Amygdala (tissue), 56 donors: ENCODE measurements at regions not wholly inside any gene's neighbourhood (a gene's known extent, or its start where the extent isn't known, plus 50 kb on each side); places are given as distances from the start of the nearest gene placed in this dataset.
"Not testable (repeated sequence)": the region's sequence is repeated elsewhere in the genome, so short reads cannot be mapped to it uniquely, and the experiment has no call there.

ENCODE experiments used
- DNase-seq, 56 donors: peaks; one replicate each; lab custom pipeline; 2025; lab: John Stamatoyannopoulos, UW

DNA sequence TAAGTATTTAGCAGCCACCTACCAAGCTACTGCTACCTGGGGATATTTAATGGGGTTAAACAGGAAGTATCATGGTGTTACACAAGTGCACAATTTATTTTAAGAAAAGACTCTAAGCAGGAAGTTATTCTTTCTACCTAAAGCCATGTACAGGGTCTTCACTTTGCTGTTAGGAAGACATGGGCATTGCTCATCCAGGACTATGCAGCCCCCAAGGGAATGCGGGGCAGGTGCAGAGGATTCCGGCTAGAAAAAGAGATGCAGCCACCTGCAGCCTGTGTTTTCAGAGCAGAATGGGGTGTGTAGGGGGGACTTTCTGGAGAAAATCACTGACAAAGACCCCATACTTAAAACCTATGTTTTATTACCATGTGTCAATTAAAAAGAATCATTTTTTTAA lies 399.1 kb upstream of the NOX3 start:
- no peak for DNase-seq

GRCh38 chr6:155853011-155853410 lies 397.4 kb upstream of the NOX3 start:
- no peak for DNase-seq

GRCh38 chr6:155850408-155850841 lies 394.8 kb upstream of the NOX3 start:
- DNase-seq = no peak

GRCh38 chr6:155847711-155848110 lies 392.1 kb upstream of the NOX3 start:
- DNase-seq = no peak

GRCh38 chr6:155837474-155837873 lies 381.8 kb upstream of the NOX3 start:
- no peak for DNase-seq

DNA sequence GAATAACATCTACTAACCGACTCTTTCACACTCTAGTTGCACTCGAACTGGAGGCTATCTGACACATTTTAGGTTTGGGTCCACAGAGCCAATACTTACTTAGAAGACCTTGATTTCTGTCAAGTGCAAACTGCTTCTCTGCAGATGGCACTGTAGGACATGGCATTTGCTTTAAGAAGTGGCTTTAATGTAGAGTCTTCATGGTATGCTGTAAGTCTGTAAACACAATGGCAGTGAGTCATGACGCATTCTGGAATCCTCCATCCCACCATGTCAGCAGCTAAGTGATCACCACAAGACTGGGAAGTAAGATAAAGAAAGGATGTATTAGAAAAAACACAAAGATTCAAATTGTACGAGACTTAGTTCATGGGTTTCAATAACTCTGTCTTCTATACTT lies 377.0 kb upstream of the NOX3 start:
- no peak for DNase-seq

DNA sequence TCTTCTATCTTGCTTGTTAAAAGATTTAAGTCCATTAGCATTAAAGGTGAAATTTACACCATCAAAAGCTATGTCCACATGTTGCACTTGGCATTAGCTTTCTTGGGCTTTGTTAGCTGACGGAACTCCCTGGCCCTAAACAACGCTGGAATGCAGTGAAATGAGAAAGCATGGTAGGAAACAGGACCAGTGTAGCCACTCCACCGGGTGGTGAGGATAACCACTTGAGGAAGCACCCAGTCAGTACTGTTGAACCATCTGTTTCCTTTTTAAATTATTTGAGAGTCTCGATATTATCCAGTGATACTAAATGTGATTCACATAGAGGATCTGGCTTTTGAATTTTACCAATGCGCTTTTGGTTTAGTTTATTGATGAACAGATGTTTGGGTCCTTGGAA lies 374.9 kb upstream of the NOX3 start:
- DNase-seq = no peak

GRCh38 chr6:155829646-155830045 lies 374.0 kb upstream of the NOX3 start:
- DNase-seq = no peak

DNA sequence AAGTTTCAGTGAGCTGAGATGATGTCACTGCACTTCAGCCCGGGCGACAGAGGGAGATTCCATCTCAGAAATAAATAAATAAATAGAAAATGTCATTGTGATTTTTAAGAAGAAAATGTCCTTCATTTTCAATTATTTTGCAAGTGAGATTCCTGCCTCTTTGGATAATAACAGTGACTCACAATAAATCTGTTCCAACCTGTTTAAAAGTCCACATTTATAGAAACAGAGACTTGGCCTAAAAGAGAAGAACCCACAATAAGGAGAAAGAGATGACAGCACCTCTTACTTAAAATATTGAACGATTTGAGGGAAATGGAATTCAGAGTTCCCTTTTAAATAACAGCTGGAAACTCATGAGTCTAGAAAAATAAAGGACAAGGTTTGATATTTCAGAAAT lies 373.4 kb upstream of the NOX3 start:
- DNase-seq = no peak

- no peak for DNase-seq
Measured at GRCh38 chr6:155818698-155819097, 363.1 kb upstream of the NOX3 start.

GRCh38 chr6:155813548-155813947 lies 357.9 kb upstream of the NOX3 start:
- no peak for DNase-seq

- DNase-seq = no peak
Measured at GRCh38 chr6:155807243-155807642, 351.6 kb upstream of the NOX3 start.

GRCh38 chr6:155801046-155801445 lies 345.4 kb upstream of the NOX3 start:
- DNase-seq = no peak

DNA sequence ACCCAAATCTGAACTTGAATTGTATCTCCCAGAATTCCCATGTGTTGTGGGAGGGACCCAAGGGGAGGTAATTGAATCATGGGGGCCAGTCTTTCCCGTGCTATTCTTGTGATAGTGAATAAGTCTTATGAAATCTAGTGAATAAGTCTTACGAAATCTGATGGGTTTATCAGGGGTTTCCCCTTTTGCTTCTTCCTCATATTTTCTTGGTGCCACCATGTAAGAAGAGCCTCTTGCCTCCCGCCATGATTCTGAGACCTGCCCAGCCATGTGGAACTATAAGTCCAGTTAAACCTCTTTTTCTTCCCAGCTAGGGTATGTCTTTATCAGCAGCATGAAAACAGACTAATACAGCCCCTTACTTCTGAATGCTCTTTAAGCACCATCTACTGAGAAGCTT lies 343.2 kb upstream of the NOX3 start:
- DNase-seq = not testable (repeated sequence)

DNA sequence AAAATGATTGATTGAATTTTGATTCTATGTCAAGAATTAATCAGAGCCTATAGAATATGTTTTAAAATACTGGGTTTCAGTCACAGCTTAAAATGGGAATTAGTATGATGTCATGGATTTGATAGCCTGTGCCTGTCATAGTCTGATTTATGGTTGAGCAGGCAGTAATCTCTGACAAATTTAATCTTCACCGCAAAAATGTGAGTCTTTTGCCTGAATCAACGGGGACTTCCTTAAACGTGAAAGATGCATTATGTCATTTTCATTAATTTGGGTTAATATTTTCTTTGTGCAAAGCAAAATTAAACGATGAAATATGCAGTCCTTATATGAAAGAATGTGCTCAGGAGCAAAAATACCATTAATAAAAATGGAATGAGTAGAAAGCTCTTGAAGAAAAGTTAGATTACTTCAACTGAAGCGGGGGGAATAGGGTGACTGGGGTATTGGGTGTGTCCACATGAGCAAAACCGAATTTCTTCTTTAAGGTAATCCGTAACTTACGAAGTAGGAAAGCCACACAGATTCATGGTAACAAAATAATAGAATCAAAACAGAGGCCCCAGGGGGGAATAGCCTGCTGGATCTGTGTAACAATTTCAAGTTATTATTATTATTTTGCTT lies 339.6 kb upstream of the NOX3 start:
- DNase-seq = no peak

DNA sequence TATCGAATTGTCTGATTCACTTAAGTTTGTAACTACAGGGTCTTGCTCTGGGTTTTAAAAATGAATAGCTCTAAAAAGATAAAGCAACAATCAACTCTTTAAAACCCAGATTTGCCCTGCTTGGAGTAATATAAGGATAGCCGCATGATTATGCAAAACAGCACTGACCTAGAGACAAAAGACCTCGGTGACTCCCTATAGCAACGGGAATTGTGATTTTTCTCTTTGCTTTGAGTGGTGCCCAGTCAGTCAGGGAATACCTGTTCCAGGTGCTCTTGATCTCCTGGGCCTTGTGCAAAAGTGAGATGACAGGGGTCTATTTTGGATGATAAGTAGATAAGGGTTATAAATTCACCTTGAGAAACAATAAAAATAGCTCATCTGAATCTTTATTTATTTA lies 336.3 kb upstream of the NOX3 start:
- DNase-seq = no peak

GRCh38 chr6:155791186-155791585 lies 335.5 kb upstream of the NOX3 start:
- no peak for DNase-seq

GRCh38 chr6:155787168-155787567 lies 331.5 kb upstream of the NOX3 start:
- DNase-seq = no peak

DNA sequence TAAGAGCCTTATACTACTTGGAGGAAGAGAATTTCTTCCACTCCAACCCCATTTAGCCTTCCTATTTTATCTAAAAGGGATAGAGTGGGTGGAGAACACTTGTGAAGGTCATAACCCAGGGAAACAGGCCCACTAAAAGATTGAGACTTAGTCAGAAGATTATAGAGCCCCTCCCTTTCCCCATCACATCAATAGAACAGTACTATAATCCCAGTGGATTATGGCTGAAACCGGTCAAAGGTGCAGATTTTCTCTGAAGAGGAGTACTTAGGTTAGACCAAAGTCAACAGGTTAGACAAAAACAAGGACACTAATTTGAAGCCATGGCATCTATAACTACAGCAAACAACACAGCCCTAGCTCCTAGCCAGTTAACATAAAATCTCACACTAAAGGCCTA lies 330.9 kb upstream of the NOX3 start:
- no peak for DNase-seq

DNA sequence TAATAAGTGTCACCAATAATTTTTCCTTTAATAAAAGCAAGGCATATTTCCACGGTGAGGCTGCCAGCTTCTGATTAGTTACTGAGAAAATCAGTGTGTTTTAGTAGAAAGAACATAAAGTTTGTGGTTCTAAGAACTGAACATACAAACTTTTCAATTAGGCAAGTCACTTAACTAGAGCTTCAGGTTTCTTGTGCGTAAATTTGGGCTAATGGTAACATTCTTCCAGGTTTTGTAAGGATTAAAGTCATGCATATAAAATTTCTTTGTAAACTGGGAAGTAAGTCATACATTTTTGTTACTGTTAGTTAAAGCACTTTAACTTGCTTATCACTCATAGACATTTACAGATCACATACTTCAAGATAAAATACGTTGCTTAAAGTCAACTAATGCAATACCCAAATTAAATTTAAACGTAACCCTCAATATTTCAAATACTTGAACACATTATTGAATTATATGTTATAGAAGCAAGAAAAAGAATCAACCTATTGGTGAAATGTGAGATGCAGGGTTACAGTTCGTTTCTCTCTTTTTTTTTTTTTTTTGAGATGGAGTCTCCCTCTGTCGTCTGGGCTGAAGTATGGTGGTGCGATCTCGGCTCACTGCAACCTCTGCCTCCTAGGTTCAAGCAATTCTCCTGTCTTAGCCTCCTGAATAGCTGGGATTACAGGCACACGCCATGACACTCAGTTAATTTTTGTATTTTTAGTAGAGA lies 327.3 kb upstream of the NOX3 start:
- DNase-seq = no peak

DNA sequence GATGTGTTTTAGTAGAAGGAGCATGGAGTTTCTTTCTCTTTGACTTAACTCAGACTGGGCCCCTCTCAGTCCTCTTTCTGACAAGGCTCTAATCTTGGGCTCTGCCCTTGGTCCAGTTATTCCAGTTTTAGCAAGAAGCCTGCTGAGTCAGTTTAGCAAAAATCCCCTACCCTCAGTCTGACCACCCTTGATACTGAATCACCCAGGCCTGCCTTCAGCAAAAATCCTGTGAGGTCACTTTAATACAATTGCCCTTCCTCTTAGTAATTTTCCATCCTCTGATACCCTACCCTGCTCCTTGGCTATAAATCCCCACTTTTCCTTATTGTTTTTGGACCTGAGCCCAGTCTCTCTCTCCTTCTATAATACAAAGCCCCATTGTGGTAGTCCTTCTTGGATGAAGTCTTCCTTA lies 326.7 kb upstream of the NOX3 start:
- no peak for DNase-seq

DNA sequence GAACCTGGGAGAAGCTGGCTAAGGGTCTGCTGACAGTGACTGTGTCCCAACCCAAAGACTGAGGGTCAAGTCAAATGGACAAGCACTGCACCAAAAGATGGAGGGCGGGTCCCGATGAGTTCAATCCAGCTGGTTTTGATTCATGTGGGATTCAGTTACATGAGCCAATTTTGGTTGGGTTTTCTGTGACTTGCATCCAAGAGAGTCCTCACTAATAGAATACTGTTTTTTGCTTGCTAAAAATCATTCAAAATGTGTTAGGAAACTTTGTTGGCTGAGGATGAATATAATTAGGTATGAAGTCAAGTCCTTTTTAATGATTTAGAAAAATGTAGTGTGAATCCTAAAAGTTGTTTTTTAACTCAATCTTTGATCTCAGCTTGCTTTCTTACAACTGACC lies 323.8 kb upstream of the NOX3 start:
- no peak for DNase-seq

DNA sequence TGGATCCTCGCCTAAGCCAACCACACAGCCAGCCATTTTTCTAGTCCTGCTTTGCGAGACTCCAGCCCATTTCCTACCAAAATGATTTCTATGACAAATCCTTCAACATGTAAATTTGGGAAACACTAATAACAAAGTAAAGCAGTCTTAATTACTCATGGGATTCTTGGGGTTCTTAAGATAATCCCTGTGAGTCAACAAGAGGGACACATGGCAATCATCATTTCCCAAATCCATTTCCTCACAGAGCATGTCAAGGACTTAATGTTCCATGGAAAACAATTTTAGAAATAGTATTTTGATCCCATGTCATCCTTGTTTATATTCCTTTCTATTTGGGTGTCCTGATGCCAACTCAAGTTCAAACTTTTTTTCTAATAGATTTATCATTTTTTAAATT lies 322.7 kb upstream of the NOX3 start:
- no peak for DNase-seq
